Body of pancreas (tissue), 4 donors: ENCODE measurements at regions not wholly inside any gene's neighbourhood (a gene's known extent, or its start where the extent isn't known, plus 50 kb on each side); places are given as distances from the start of the nearest gene placed in this dataset.

Experiments
- ATAC-seq: fragments of 150-250 bp; one replicate; pipeline ENCODE4 v1.9.1; 2016
- DNase-seq, 4 donors: peaks; one replicate each; pipeline ENCODE4 v3.0.0-alpha.2; 2019
- H3K27ac ChIP-seq, 4 donors: fragments of 200-600 bp; sonication (generic); 1 replicate in 3 of 4; 2 replicates in 1 of 4; pipeline versions ENCODE4 v1.5.1 to v1.6.1; 2016 to 2019; ENCODE audit warnings: mild to moderate bottlenecking in 1 of 4, mixed read lengths in 1 of 4, moderate library complexity in 1 of 4
- H3K27me3 ChIP-seq, 2 donors: fragments of 200-600 bp; sonication (generic); one replicate each; pipeline ENCODE4 v1.6.0; 2016; ENCODE audit warnings: mild to moderate bottlenecking in 1 of 2
- H3K36me3 ChIP-seq, 2 donors: fragments of 200-600 bp; sonication (generic); replicated peaks in 1 of 2; 2 replicates each; pipeline ENCODE4 v1.5.1; 2016; ENCODE audit warnings: low read depth in 2 of 2; ENCODE audit not compliant: insufficient read depth in 1 of 2
- H3K4me1 ChIP-seq: fragments of 200-600 bp; sonication (generic); one replicate; pipeline ENCODE4 v1.6.0; 2016
- H3K4me3 ChIP-seq, 2 donors: fragments of 200-600 bp; sonication (generic); 1 replicate in 1 of 2; 2 replicates in 1 of 2; pipeline ENCODE4 v1.5.1; 2016 to 2019
- H3K9me3 ChIP-seq, 3 donors: fragments of 200-600 bp; sonication (generic); 1 replicate in 2 of 3; 2 replicates in 1 of 3; pipeline ENCODE4 v1.5.1; 2016
- CTCF ChIP-seq, 7 experiments: fragments of 450-650 bp in 4 of 7; fragments of 200-600 bp in 3 of 7; sonication (generic) in 3 of 7; IDR thresholded peaks; one replicate each; pipeline ENCODE4 v1.5.1; 2016 to 2019; ENCODE audit warnings: antibody characterized with exemption in 7 of 7
- POLR2A ChIP-seq, 3 donors: fragments of 450-650 bp; IDR thresholded peaks; one replicate each; pipeline ENCODE4 v1.6.1; 2016; ENCODE audit warnings: antibody characterized with exemption in 3 of 3, mild to moderate bottlenecking in 2 of 3
- WGBS, 2 donors: methylation state at CpG; one replicate each; pipeline ENCODE4 v1.1.5; 2017; 5-methylcytosine and 5-hydroxymethylcytosine counted together
- intact Hi-C: fragments of 100-400 bp; cut with DNase I; formaldehyde crosslinking; loops from one replicate; pipeline ENCODE4 v1.15.1; 2023

DNA sequence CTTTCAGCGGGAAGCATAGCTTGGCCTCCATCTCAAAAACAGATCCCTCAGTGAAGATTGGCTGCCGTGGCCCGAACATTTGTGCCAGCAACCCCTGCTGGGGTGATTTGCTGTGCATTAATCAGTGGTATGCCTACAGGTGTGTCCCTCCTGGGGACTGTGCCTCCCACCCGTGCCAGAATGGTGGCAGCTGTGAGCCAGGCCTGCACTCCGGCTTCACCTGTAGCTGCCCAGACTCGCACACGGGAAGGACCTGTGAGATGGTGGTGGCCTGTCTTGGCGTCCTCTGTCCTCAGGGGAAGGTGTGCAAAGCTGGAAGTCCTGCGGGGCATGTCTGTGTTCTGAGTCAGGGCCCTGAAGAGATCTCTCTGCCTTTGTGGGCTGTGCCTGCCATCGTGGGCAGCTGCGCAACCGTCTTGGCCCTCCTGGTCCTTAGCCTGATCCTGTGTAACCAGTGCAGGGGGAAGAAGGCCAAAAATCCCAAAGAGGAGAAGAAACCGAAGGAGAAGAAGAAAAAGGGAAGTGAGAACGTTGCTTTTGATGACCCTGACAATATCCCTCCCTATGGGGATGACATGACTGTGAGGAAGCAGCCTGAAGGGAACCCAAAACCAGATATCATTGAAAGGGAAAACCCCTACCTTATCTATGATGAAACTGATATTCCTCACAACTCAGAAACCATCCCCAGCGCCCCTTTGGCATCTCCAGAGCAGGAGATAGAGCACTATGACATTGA, 175.4 kb downstream of the FAT4 start:
- Histone ChIP-seq H3K4me3 (no peak overlapping the region), H3K4me1 (no peaks in the 10 kb centered on the region), H3K27me3 (no peaks in the 10 kb centered on the region), H3K36me3 (no peaks in the 10 kb centered on the region), H3K9me3 (no peaks in the 10 kb centered on the region), H3K27ac (no peak overlapping the region)
- intact Hi-C loops, result no loop called here
- no peak for DNase-seq
- 71 to 75% methylated on average over 11 to 15 of the region's 15 CpGs for WGBS, 2 donors
- TF ChIP-seq CTCF (IDR thresholded peaks at IDR 0.05) (no peak), POLR2A (IDR thresholded peaks at IDR 0.05) (no peak)
- ATAC-seq, result no peak

GRCh38 chr4:125492957-125493356, 178.2 kb downstream of the FAT4 start:
- ATAC-seq (no peak), DNase-seq (no peak)
- H3K27ac ChIP-seq, result no peak overlapping the region
- intact Hi-C loops, result no loop called here
- no peaks in the 10 kb centered on the region for H3K36me3 ChIP-seq
- TF ChIP-seq POLR2A (IDR thresholded peaks at IDR 0.05) (no peak), CTCF (IDR thresholded peaks at IDR 0.05) (no peak)
- no peak overlapping the region for H3K4me3 ChIP-seq
- no peaks in the 10 kb centered on the region for H3K27me3 ChIP-seq
- H3K4me1 ChIP-seq, result no peaks in the 10 kb centered on the region
- WGBS, 2 donors, result 55 to 63% methylated on average over 1 of the region's 1 CpG
- H3K9me3 ChIP-seq, result no peaks in the 10 kb centered on the region

DNA sequence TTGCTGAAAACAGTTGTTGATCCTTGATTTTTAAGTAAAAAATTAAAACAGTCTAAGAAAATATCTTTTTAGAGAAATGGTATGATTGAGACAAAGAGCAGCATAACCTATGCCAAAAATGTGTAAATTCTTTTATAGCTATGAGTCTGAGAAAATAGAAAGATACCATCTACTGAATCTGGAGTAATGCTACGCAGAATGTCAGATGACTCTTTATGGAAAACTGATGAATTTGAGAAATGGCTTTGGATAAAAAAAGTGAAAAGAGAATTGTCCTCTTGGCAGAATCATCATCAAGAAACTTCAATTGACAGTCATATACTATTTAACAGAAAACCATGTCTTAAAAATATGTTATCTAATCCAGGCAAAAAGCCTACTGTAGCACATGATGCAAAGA, 183.1 kb downstream of the FAT4 start:
- TF ChIP-seq CTCF (IDR thresholded peaks at IDR 0.05) (no peak), POLR2A (IDR thresholded peaks at IDR 0.05) (no peak)
- WGBS, 2 donors, result 79 to 84% methylated on average over 1 of the region's 1 CpG
- Histone ChIP-seq H3K36me3 (no peaks in the 10 kb centered on the region), H3K27ac (no peak overlapping the region), H3K27me3 (no peaks in the 10 kb centered on the region), H3K4me3 (no peak overlapping the region), H3K9me3 (no peaks in the 10 kb centered on the region), H3K4me1 (no peaks in the 10 kb centered on the region)
- ATAC-seq, result no peak
- intact Hi-C loops, result no loop called here
- DNase-seq, result no peak

DNA sequence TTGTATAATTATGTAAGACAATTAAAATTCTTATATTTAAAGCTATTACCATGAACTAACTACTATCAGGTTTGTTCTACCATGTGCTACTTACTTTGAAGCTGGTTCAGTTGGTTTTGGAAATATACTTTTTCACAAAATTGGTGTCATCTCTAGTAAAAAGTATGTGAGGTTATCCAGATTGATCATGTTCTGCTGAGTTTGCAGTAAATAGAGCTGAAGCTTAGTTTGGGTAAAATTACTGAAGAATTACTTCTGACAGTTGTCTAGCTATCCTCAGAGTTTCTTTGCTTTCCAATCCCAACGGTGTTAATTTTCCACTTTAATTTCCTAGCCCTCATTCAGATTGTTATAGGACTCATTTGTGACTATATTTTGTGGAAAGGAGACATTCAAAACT, 184.2 kb downstream of the FAT4 start:
- no peaks in the 10 kb centered on the region for H3K27me3 ChIP-seq
- no peaks in the 10 kb centered on the region for H3K9me3 ChIP-seq
- no peak overlapping the region for H3K27ac ChIP-seq
- TF ChIP-seq POLR2A (IDR thresholded peaks at IDR 0.05) (no peak), CTCF (IDR thresholded peaks at IDR 0.05) (no peak)
- intact Hi-C loops, result no loop called here
- 63% methylated on average over 1 of the region's 1 CpG for WGBS, 2 donors
- no peaks in the 10 kb centered on the region for H3K36me3 ChIP-seq
- no peaks in the 10 kb centered on the region for H3K4me1 ChIP-seq
- DNase-seq (no peak), ATAC-seq (no peak)
- H3K4me3 ChIP-seq, result no peak overlapping the region

- ATAC-seq (no peak), DNase-seq (no peak)
- WGBS, 2 donors, result 57 to 61% methylated on average over 3 of the region's 3 CpGs
- TF ChIP-seq CTCF (IDR thresholded peaks at IDR 0.05) (no peak), POLR2A (IDR thresholded peaks at IDR 0.05) (no peak)
- Histone ChIP-seq H3K4me1 (no peaks in the 10 kb centered on the region), H3K27me3 (no peaks in the 10 kb centered on the region), H3K36me3 (no peaks in the 10 kb centered on the region), H3K27ac (no peak overlapping the region), H3K9me3 (no peaks in the 10 kb centered on the region), H3K4me3 (no peak overlapping the region)
- intact Hi-C loops, result no loop called here
Observed at GRCh38 chr4:125501090-125501489, 186.3 kb downstream of the FAT4 start.
